Progenitor cell of endocrine pancreas (in vitro differentiated cells): ENCODE measurements at regions not wholly inside any gene's neighbourhood (a gene's known extent, or its start where the extent isn't known, plus 50 kb on each side); places are given as distances from the start of the nearest gene placed in this dataset.

Experiments
- DNase-seq: peaks from one replicate; pipeline ENCODE4 v3.0.0; 2021; ENCODE audit warnings: low spot score; ENCODE audit not compliant: unreplicated experiment
- H3K27ac Mint-ChIP-seq: 2 replicates; pipeline ENCODE4 v1.8.0; 2021; ENCODE audit warnings: mild to moderate bottlenecking, moderate library complexity, mixed read lengths
- H3K27me3 Mint-ChIP-seq: 2 replicates; pipeline ENCODE4 v1.8.0; 2021; ENCODE audit warnings: mixed read lengths
- H3K36me3 Mint-ChIP-seq: 2 replicates; pipeline ENCODE4 v1.8.0; 2022; ENCODE audit warnings: mixed read lengths; ENCODE audit not compliant: insufficient read depth
- H3K4me1 Mint-ChIP-seq: 2 replicates; pipeline ENCODE4 v1.8.0; 2021; ENCODE audit warnings: low read depth, mixed read lengths
- H3K4me3 Mint-ChIP-seq: 2 replicates; pipeline ENCODE4 v1.8.0; 2021; ENCODE audit warnings: low read depth, mild to moderate bottlenecking, moderate library complexity, mixed read lengths
- H3K9me3 Mint-ChIP-seq: 2 replicates; pipeline ENCODE4 v1.8.0; 2021; ENCODE audit warnings: low read depth, mixed read lengths
- CTCF ChIP-seq: fragments of 200-600 bp; sonication (generic); IDR thresholded peaks from one replicate; pipeline ENCODE4 v1.5.0; 2021; ENCODE audit warnings: antibody characterized with exemption, mild to moderate bottlenecking; ENCODE audit not compliant: unreplicated experiment

GRCh38 chr4:166460769-166461550 lies 587.9 kb downstream of the TLL1 start:
- Mint-ChIP-seq H3K4me1 (no peaks in the 10 kb centered on the region), H3K27me3 (no peaks in the 10 kb centered on the region), H3K4me3 (no peak overlapping the region), H3K36me3 (peaks cover 2% of the 10 kb centered on the region), H3K9me3 (peaks cover 6% of the 10 kb centered on the region), H3K27ac (no peak overlapping the region)
- no peak for DNase-seq
- no peak for TF ChIP-seq CTCF

GRCh38 chr4:166481055-166481454 lies 608.0 kb downstream of the TLL1 start:
- H3K4me3 Mint-ChIP-seq: no peak overlapping the region
- no peak for TF ChIP-seq CTCF
- peaks cover 8% of the 10 kb centered on the region for H3K9me3 Mint-ChIP-seq
- H3K36me3 Mint-ChIP-seq: peaks cover 2% of the 10 kb centered on the region
- DNase-seq: no peak
- H3K27me3 Mint-ChIP-seq: no peaks in the 10 kb centered on the region
- peaks cover 15% of the 10 kb centered on the region for H3K4me1 Mint-ChIP-seq
- peak overlapping the region; percentile 71 for H3K27ac Mint-ChIP-seq

GRCh38 chr4:166481739-166482138 lies 608.7 kb downstream of the TLL1 start:
- no peak for TF ChIP-seq CTCF
- DNase-seq: no peak
- Mint-ChIP-seq H3K4me3 (no peak overlapping the region), H3K36me3 (peaks cover 2% of the 10 kb centered on the region), H3K27me3 (no peaks in the 10 kb centered on the region), H3K9me3 (peaks cover 8% of the 10 kb centered on the region), H3K27ac (peak overlapping the region; percentile 71), H3K4me1 (peaks cover 18% of the 10 kb centered on the region)

- Mint-ChIP-seq H3K27ac (no peak overlapping the region), H3K36me3 (peaks cover 2% of the 10 kb centered on the region), H3K4me1 (peaks cover 18% of the 10 kb centered on the region), H3K4me3 (no peak overlapping the region), H3K9me3 (peaks cover 8% of the 10 kb centered on the region), H3K27me3 (no peaks in the 10 kb centered on the region)
- no peak for TF ChIP-seq CTCF
- DNase-seq: no peak
These were observed 609.7 kb downstream of the TLL1 start for GRCh38 chr4:166482758-166483157.

GRCh38 chr4:166491635-166492034 lies 618.6 kb downstream of the TLL1 start:
- TF ChIP-seq CTCF: no peak
- no peak overlapping the region for H3K27ac Mint-ChIP-seq
- no peaks in the 10 kb centered on the region for H3K27me3 Mint-ChIP-seq
- DNase-seq: no peak
- peaks cover 5% of the 10 kb centered on the region for H3K9me3 Mint-ChIP-seq
- no peak overlapping the region for H3K4me3 Mint-ChIP-seq
- no peaks in the 10 kb centered on the region for H3K36me3 Mint-ChIP-seq
- peaks cover 22% of the 10 kb centered on the region for H3K4me1 Mint-ChIP-seq
